GM12878 (cell line): ENCODE measurements at regions not wholly inside any gene's neighbourhood (a gene's known extent, or its start where the extent isn't known, plus 50 kb on each side); places are given as distances from the start of the nearest gene placed in this dataset.

Experiments
- ATAC-seq: fragments of 200-7000 bp; cut with Tn5 transposase; 3 replicates; pipeline ENCODE4 v1.9.1; 2020; ENCODE audit warnings: mild to moderate bottlenecking, moderate library complexity
- BruUV-seq: library from RNA; stranded (reverse); fragments of 400-500 nt; replicated peaks from 2 replicates; lab custom pipeline; 2021; lab: Mats Ljungman, UMichigan
- CTCF ChIA-PET: fragments of 300-600 bp; sonication (Branson Sonifier 250); formaldehyde crosslinking; extraction: SDS; loops from one replicate; lab custom pipeline; 2021; ENCODE audit warnings: inconsistent platforms; lab: Yijun Ruan, JAX
- POLR2A ChIA-PET: fragments of 350-600 bp; formaldehyde crosslinking; extraction: SDS; loops from one replicate; lab custom pipeline; 2021; ENCODE audit warnings: inconsistent platforms; lab: Charles Lee
- RAD21 ChIA-PET: fragments of 300-600 bp; sonication (Branson Sonifier 250); formaldehyde crosslinking; loops from one replicate; lab custom pipeline; 2023; ENCODE audit warnings: antibody characterized with exemption; ENCODE audit not compliant: unreplicated experiment; lab: Charles Lee
- SMC1A ChIA-PET: fragments of 300-600 bp; sonication (Branson Sonifier 250); formaldehyde crosslinking; loops from one replicate; lab custom pipeline; 2023; ENCODE audit not compliant: unreplicated experiment, uncharacterized antibody; lab: Charles Lee
- DNase-seq: peaks from one replicate; pipeline ENCODE4 v3.0.0-alpha.2; 2011; ENCODE audit warnings: low read depth, low spot score
- FAIRE-seq: peaks from 3 replicates; lab custom pipeline; 2011; peaks lifted over from hg19 to GRCh38; lab: Jason Lieb, UNC
- H2AFZ ChIP-seq: 2 replicates; pipeline ENCODE4 v1.6.0; 2011; ENCODE audit warnings: low read depth, low read length, control low read depth; ENCODE audit not compliant: control insufficient read depth
- H3K27ac ChIP-seq: 2 replicates; pipeline ENCODE4 v1.5.1; 2011; ENCODE audit warnings: control low read depth; ENCODE audit not compliant: control insufficient read depth, insufficient read depth
- H3K27me3 ChIP-seq, 2 experiments: replicated peaks in 1 of 2; 2 replicates each; pipeline versions ENCODE4 v1.6.0 to v1.6.1; 2011; ENCODE audit warnings: low read length in 1 of 2; ENCODE audit not compliant: control insufficient read depth in 2 of 2, insufficient read depth in 2 of 2
- H3K36me3 ChIP-seq, 2 experiments: 2 replicates each; pipeline ENCODE4 v1.5.1; 2011; ENCODE audit warnings: low read length in 1 of 2; ENCODE audit not compliant: control insufficient read depth in 2 of 2, insufficient read depth in 2 of 2
- H3K4me1 ChIP-seq: 2 replicates; pipeline ENCODE4 v1.6.1; 2011; ENCODE audit warnings: mild to moderate bottlenecking, low read length, moderate library complexity, mixed read lengths; ENCODE audit not compliant: control insufficient read depth, insufficient read depth
- H3K4me2 ChIP-seq: 2 replicates; pipeline ENCODE4 v1.6.0; 2011; ENCODE audit warnings: control low read depth; ENCODE audit not compliant: control insufficient read depth, insufficient read depth
- H3K4me3 ChIP-seq: fragments of 200-600 bp; sonication (generic); 2 replicates; pipeline ENCODE4 v1.5.1; 2016
- H3K79me2 ChIP-seq: 2 replicates; pipeline ENCODE4 v1.6.0; 2011; ENCODE audit warnings: low read length; ENCODE audit not compliant: control insufficient read depth, insufficient read depth
- H3K9ac ChIP-seq: 2 replicates; pipeline ENCODE4 v1.8.0; 2011; ENCODE audit warnings: low read length, control low read depth, mixed read lengths; ENCODE audit not compliant: control insufficient read depth, insufficient read depth
- H3K9me3 ChIP-seq: replicated peaks from 3 replicates; pipeline ENCODE4 v1.5.1; 2011; ENCODE audit warnings: mild to moderate bottlenecking, low read length; ENCODE audit not compliant: control insufficient read depth, insufficient read depth
- H4K20me1 ChIP-seq: 2 replicates; pipeline ENCODE4 v1.6.0; 2011; ENCODE audit not compliant: control insufficient read depth, insufficient read depth
- ATF3 ChIP-seq: IDR thresholded peaks from 2 replicates; pipeline ENCODE4 v1.6.1; 2011; ENCODE audit warnings: low read depth, mild to moderate bottlenecking, low read length, moderate library complexity, borderline replicate concordance; ENCODE audit errors: extremely low read depth
- ATF7 ChIP-seq: fragments of 450-650 bp; IDR thresholded peaks from 2 replicates; pipeline ENCODE4 v1.6.1; 2016; ENCODE audit warnings: low read depth, mild to moderate bottlenecking
- CBFB ChIP-seq: IDR thresholded peaks from 2 replicates; pipeline ENCODE4 v1.6.1; 2016; ENCODE audit warnings: antibody characterized with exemption, low read depth
- CBX3 ChIP-seq: fragments of 200-600 bp; sonication (generic); IDR thresholded peaks from 2 replicates; pipeline ENCODE4 v1.6.1; 2016; ENCODE audit warnings: low read depth, borderline replicate concordance
- CBX5 ChIP-seq: sonication (generic); IDR thresholded peaks from 2 replicates; pipeline ENCODE4 v1.6.1; 2016; ENCODE audit warnings: low read depth, moderate library complexity, mild to moderate bottlenecking, inconsistent platforms
- CEBPZ ChIP-seq: fragments of 150-350 bp; IDR thresholded peaks from 2 replicates; pipeline ENCODE4 v1.6.1; 2016; ENCODE audit warnings: low read depth, low read length
- CHD4 ChIP-seq: fragments of 200-600 bp; sonication (generic); IDR thresholded peaks from 2 replicates; pipeline ENCODE4 v1.6.1; 2016; ENCODE audit warnings: mild to moderate bottlenecking
- CREM ChIP-seq: IDR thresholded peaks from 2 replicates; pipeline ENCODE4 v1.6.1; 2014; ENCODE audit warnings: antibody characterized with exemption, low read depth
- FOS ChIP-seq: IDR thresholded peaks from 3 replicates; pipeline ENCODE4 v1.6.1; 2011; ENCODE audit warnings: borderline replicate concordance; ENCODE audit not compliant: insufficient read length; ENCODE audit errors: extremely low read depth
- FOXM1 ChIP-seq: IDR thresholded peaks from 2 replicates; pipeline ENCODE4 v1.6.1; 2012; ENCODE audit warnings: low read depth, mild to moderate bottlenecking, inconsistent platforms, low read length, moderate library complexity
- HSF1 ChIP-seq: fragments of 150-350 bp; IDR thresholded peaks from 2 replicates; pipeline ENCODE4 v1.6.1; 2014; ENCODE audit warnings: mild to moderate bottlenecking, low read depth, low read length
- LARP7 ChIP-seq: fragments of 450-650 bp; IDR thresholded peaks from 2 replicates; pipeline ENCODE4 v1.6.1; 2017; ENCODE audit warnings: mild to moderate bottlenecking
- PML ChIP-seq: IDR thresholded peaks from 2 replicates; pipeline ENCODE4 v1.6.1; 2012; ENCODE audit warnings: low read length, inconsistent platforms
- SKIL ChIP-seq: fragments of 450-650 bp; IDR thresholded peaks from 2 replicates; pipeline ENCODE4 v1.6.1; 2017; ENCODE audit warnings: mild to moderate bottlenecking, low read depth, inconsistent platforms; ENCODE audit not compliant: poor library complexity, severe bottlenecking
- ZNF622 ChIP-seq: fragments of 450-650 bp; IDR thresholded peaks from 2 replicates; pipeline ENCODE4 v1.6.1; 2017; ENCODE audit warnings: mild to moderate bottlenecking, inconsistent platforms
- WGBS: methylation state at CpG from one replicate; pipeline ENCODE4 v1.1.6; 2016; ENCODE audit warnings: low lambda C conversion rate; ENCODE audit not compliant: insufficient replicate concordance, insufficient coverage; ENCODE audit errors: missing lambda C conversion rate; 5-methylcytosine and 5-hydroxymethylcytosine counted together
- in situ Hi-C: fragments of 300-500 bp; cut with MboI; formaldehyde crosslinking; loops from 9 replicates; pipeline ENCODE4 v1.14.3; 2018; ENCODE audit warnings: mixed read lengths
- intact Hi-C: fragments of 100-400 bp; cut with micrococcal nuclease; formaldehyde crosslinking; loops from one replicate; pipeline ENCODE4 v1.14.2; 2022; ENCODE audit not compliant: unreplicated experiment

GRCh38 chr16:81181013-81181720 is 57.3 kb upstream of the BCO1 start:
- Histone ChIP-seq H3K27ac (no peak overlapping the region), H4K20me1 (no peaks in the 10 kb centered on the region), H3K4me2 (no peak overlapping the region), H2AFZ (no peak overlapping the region), H3K36me3 (no peaks in the 10 kb centered on the region), H3K27me3 (peaks cover 0 to 2% of the 10 kb centered on the region in 2 experiments; a peak in 2 of 4 replicates), H3K4me1 (no peaks in the 10 kb centered on the region), H3K9me3 (no peaks in the 10 kb centered on the region), H3K79me2 (no peaks in the 10 kb centered on the region), H3K9ac (no peak overlapping the region), H3K4me3 (no peak overlapping the region)
- RAD21 ChIA-PET: no interaction called here
- in situ Hi-C loops: no loop called here
- ATAC-seq: no peak
- SMC1A ChIA-PET: no interaction called here
- no TSS peak for BruUV-seq
- 33% methylated on average over 13 of the region's 13 CpGs for WGBS
- CTCF ChIA-PET: interaction anchor here (0.7 kb wide), 1 partner anchor 24 kb away, joined by 3 read pairs; no protein-coding TSS in a partner anchor
- intact Hi-C loops: no loop called here
- POLR2A ChIA-PET: interaction anchor here (0.7 kb wide), 1 partner anchor 16 kb away, joined by 3 read pairs; no protein-coding TSS in a partner anchor
- no peak for DNase-seq
- no peak for FAIRE-seq
- TF ChIP-seq CBFB (no peak), LARP7 (no peak), ATF3 (no peak), FOXM1 (no peak), FOS (no peak), ZNF622 (no peak), PML (no peak), CEBPZ (no peak), CREM (no peak), CHD4 (no peak), ATF7 (no peak), CBX5 (no peak), HSF1 (no peak), SKIL (no peak), CBX3 (no peak)
